Ureter (tissue), 1 donor: ENCODE measurements at regions not wholly inside any gene's neighbourhood (a gene's known extent, or its start where the extent isn't known, plus 50 kb on each side); places are given as distances from the start of the nearest gene placed in this dataset.

Experiments used
- DNase-seq: peaks from one replicate; pipeline ENCODE4 v3.0.0-alpha.2; 2020; ENCODE audit warnings: low spot score
- donor health status: DM: yes; HTN: yes; CAD: no.

- DNase-seq = no peak
Observed at GRCh38 chr16:85344502-85345128, 232.3 kb upstream of the CIBAR2 start.

GRCh38 chr16:85345129-85345639 is 232.9 kb upstream of the CIBAR2 start:
- no peak for DNase-seq

GRCh38 chr16:85346404-85347212 is 234.3 kb upstream of the CIBAR2 start:
- DNase-seq = no peak

GRCh38 chr16:85347213-85347591 is 234.9 kb upstream of the CIBAR2 start:
- no peak for DNase-seq

- no peak for DNase-seq
Observed at GRCh38 chr16:85348065-85348840, 236.0 kb upstream of the CIBAR2 start.

GRCh38 chr16:85348911-85349334 is 236.7 kb upstream of the CIBAR2 start:
- no peak for DNase-seq

- no peak for DNase-seq
Observed at GRCh38 chr16:85349365-85350145, 237.3 kb upstream of the CIBAR2 start.

GRCh38 chr16:85350146-85350728 is 238.0 kb upstream of the CIBAR2 start:
- DNase-seq = no peak

- peak; percentile 94 for DNase-seq
Observed at GRCh38 chr16:85350973-85351372, 238.7 kb upstream of the CIBAR2 start.

GRCh38 chr16:85353013-85353412 is 240.7 kb upstream of the CIBAR2 start:
- DNase-seq = no peak

GRCh38 chr16:85353839-85354685 is 241.8 kb upstream of the CIBAR2 start:
- DNase-seq = no peak

GRCh38 chr16:85354686-85355514 is 242.6 kb upstream of the CIBAR2 start:
- DNase-seq = no peak

GRCh38 chr16:85355515-85355837 is 243.2 kb upstream of the CIBAR2 start:
- DNase-seq = no peak

GRCh38 chr16:85356157-85356556 is 243.9 kb upstream of the CIBAR2 start:
- no peak for DNase-seq

- no peak for DNase-seq
Observed at GRCh38 chr16:85357323-85357722, 245.1 kb upstream of the CIBAR2 start.

GRCh38 chr16:85357924-85358505 is 245.7 kb upstream of the CIBAR2 start:
- no peak for DNase-seq

- DNase-seq = no peak
Observed at GRCh38 chr16:85358704-85359146, 246.5 kb upstream of the CIBAR2 start.

- DNase-seq = no peak
Observed at GRCh38 chr16:85359147-85359822, 247.0 kb upstream of the CIBAR2 start.
